GM23248 (cell line): ENCODE measurements at regions not wholly inside any gene's neighbourhood (a gene's known extent, or its start where the extent isn't known, plus 50 kb on each side); places are given as distances from the start of the nearest gene placed in this dataset.
A peak's percentile ranks its signal among the peaks of the same experiment; 100 is the strongest.

ENCODE experiments used
- DNase-seq: peaks from one replicate; pipeline ENCODE4 v3.0.0-alpha.2; 2015
- H2AFZ ChIP-seq: fragments of 200-600 bp; sonication (generic); 2 replicates; pipeline ENCODE4 v1.6.1; 2016; ENCODE audit warnings: antibody characterized with exemption
- H3F3A ChIP-seq: fragments of 200-600 bp; sonication (generic); 2 replicates; pipeline ENCODE4 v1.6.1; 2016; ENCODE audit warnings: mild to moderate bottlenecking, antibody characterized with exemption, mixed run types; ENCODE audit not compliant: insufficient read depth
- H3K27ac ChIP-seq: fragments of 200-600 bp; sonication (generic); 2 replicates; pipeline ENCODE4 v1.5.1; 2016; ENCODE audit warnings: mild to moderate bottlenecking
- H3K27me3 ChIP-seq: fragments of 200-600 bp; sonication (generic); replicated peaks from 2 replicates; pipeline ENCODE4 v1.6.1; 2016; ENCODE audit warnings: mild to moderate bottlenecking; ENCODE audit not compliant: insufficient read depth
- H3K36me3 ChIP-seq: fragments of 200-600 bp; sonication (generic); 2 replicates; pipeline ENCODE4 v1.6.1; 2016; ENCODE audit warnings: low read depth, mild to moderate bottlenecking
- H3K4me1 ChIP-seq: fragments of 200-600 bp; sonication (generic); 2 replicates; pipeline ENCODE4 v1.6.1; 2016; ENCODE audit warnings: mild to moderate bottlenecking; ENCODE audit not compliant: insufficient read depth
- H3K4me2 ChIP-seq: fragments of 200-600 bp; sonication (generic); one replicate; pipeline ENCODE4 v1.6.1; 2016; ENCODE audit warnings: mild to moderate bottlenecking; ENCODE audit not compliant: unreplicated experiment
- H3K4me3 ChIP-seq: fragments of 200-600 bp; sonication (generic); 2 replicates; pipeline ENCODE4 v1.5.1; 2016; ENCODE audit warnings: mild to moderate bottlenecking
- H3K79me2 ChIP-seq: fragments of 200-600 bp; sonication (generic); 2 replicates; pipeline ENCODE4 v1.6.1; 2016; ENCODE audit warnings: mild to moderate bottlenecking; ENCODE audit not compliant: insufficient read depth
- H3K9ac ChIP-seq: fragments of 200-600 bp; sonication (generic); 2 replicates; pipeline ENCODE4 v1.6.1; 2016; ENCODE audit warnings: mild to moderate bottlenecking
- H3K9me2 ChIP-seq: fragments of 200-600 bp; sonication (generic); 2 replicates; pipeline ENCODE4 v1.6.1; 2016; ENCODE audit warnings: mixed run types, mild to moderate bottlenecking, moderate library complexity; ENCODE audit not compliant: insufficient read depth
- H3K9me3 ChIP-seq: fragments of 200-600 bp; sonication (generic); one replicate; pipeline ENCODE4 v1.6.1; 2017; ENCODE audit warnings: low read depth
- H4K20me1 ChIP-seq: fragments of 200-600 bp; sonication (generic); 2 replicates; pipeline ENCODE4 v1.6.0; 2016; ENCODE audit not compliant: insufficient read depth
- EZH2 ChIP-seq: fragments of 200-600 bp; sonication (generic); IDR thresholded peaks from 2 replicates; pipeline ENCODE4 v1.6.1; 2018; ENCODE audit warnings: antibody characterized with exemption, mild to moderate bottlenecking; ENCODE audit not compliant: insufficient read depth, poor library complexity, severe bottlenecking
- EZH2phosphoT487 ChIP-seq: fragments of 200-600 bp; sonication (generic); IDR thresholded peaks from 2 replicates; pipeline ENCODE4 v1.6.1; 2018; ENCODE audit warnings: antibody characterized with exemption, moderate library complexity, mild to moderate bottlenecking, low read depth; ENCODE audit not compliant: insufficient read depth
- WGBS, 2 experiments: methylation state at CpG; one replicate each; pipeline ENCODE4 v1.1.6; 2015 to 2017; ENCODE audit warnings: low lambda C conversion rate in 2 of 2, low coverage in 1 of 2; ENCODE audit errors: missing lambda C conversion rate in 2 of 2; 5-methylcytosine and 5-hydroxymethylcytosine counted together
- in situ Hi-C: fragments of 300-500 bp; cut with MboI; formaldehyde crosslinking; loops from 2 replicates; pipeline ENCODE4 v1.15.0; 2020

DNA sequence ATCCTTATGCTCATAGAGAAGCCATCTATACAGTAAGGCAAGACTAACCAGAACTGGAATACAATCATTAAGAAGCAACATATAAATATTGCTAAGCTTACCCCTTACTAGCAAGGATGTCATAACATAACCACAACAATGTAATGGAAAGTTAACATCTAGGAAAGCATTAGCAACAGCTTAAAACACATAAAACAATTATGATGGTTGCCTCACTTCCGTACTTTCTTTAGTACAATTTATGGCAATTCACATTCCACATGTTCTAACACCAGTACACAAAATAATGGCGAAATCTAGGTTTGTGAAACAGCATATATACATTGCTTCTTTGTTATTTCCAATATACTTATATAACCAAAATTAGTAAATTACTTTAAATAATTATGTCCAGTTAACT is 195.0 kb downstream of the AHR start:
- H3K27ac ChIP-seq, result no peak overlapping the region
- peak; percentile 17 for DNase-seq
- H3K36me3 ChIP-seq, result no peaks in the 10 kb centered on the region
- H3K27me3 ChIP-seq, result no peaks in the 10 kb centered on the region
- no peak overlapping the region for H2AFZ ChIP-seq
- H3K4me2 ChIP-seq, result no peak overlapping the region
- H3K9me2 ChIP-seq, result no peaks in the 10 kb centered on the region
- no peak overlapping the region for H3K4me3 ChIP-seq
- TF ChIP-seq EZH2phosphoT487, result no peak
- no peak for TF ChIP-seq EZH2
- H4K20me1 ChIP-seq, result no peaks in the 10 kb centered on the region
- H3K9ac ChIP-seq, result no peak overlapping the region
- no peaks in the 10 kb centered on the region for H3F3A ChIP-seq
- peaks cover 13% of the 10 kb centered on the region for H3K4me1 ChIP-seq
- in situ Hi-C loops, result no loop called here
- 80 to 87% methylated on average over 2 of the region's 2 CpGs for WGBS, 2 experiments
- no peaks in the 10 kb centered on the region for H3K79me2 ChIP-seq
- H3K9me3 ChIP-seq, result no peaks in the 10 kb centered on the region

- no peaks in the 10 kb centered on the region for H4K20me1 ChIP-seq
- WGBS, 2 experiments, result 94 to 100% methylated on average over 2 of the region's 2 CpGs
- H2AFZ ChIP-seq, result no peak overlapping the region
- no peak overlapping the region for H3K9ac ChIP-seq
- no peaks in the 10 kb centered on the region for H3K27me3 ChIP-seq
- H3K4me1 ChIP-seq, result peaks cover 17% of the 10 kb centered on the region
- DNase-seq, result no peak
- H3K9me3 ChIP-seq, result no peaks in the 10 kb centered on the region
- no peak overlapping the region for H3K27ac ChIP-seq
- H3K79me2 ChIP-seq, result no peaks in the 10 kb centered on the region
- TF ChIP-seq EZH2phosphoT487 (no peak), EZH2 (no peak)
- H3F3A ChIP-seq, result peaks cover 4% of the 10 kb centered on the region
- H3K36me3 ChIP-seq, result no peaks in the 10 kb centered on the region
- H3K4me3 ChIP-seq, result no peak overlapping the region
- in situ Hi-C loops, result no loop called here
- no peaks in the 10 kb centered on the region for H3K9me2 ChIP-seq
- no peak overlapping the region for H3K4me2 ChIP-seq
Measured at GRCh38 chr7:17495655-17496394, 197.4 kb downstream of the AHR start.

GRCh38 chr7:17497136-17497535 is 198.7 kb downstream of the AHR start:
- no peaks in the 10 kb centered on the region for H3K27me3 ChIP-seq
- in situ Hi-C loops, result no loop called here
- H3K9me3 ChIP-seq, result no peaks in the 10 kb centered on the region
- peak; percentile 59 for DNase-seq
- no peak overlapping the region for H3K4me3 ChIP-seq
- H2AFZ ChIP-seq, result 0 out of 2 replicates have a peak overlapping the region, but pooled peaks have one; percentile 38
- H3F3A ChIP-seq, result peaks cover 18% of the 10 kb centered on the region
- no peaks in the 10 kb centered on the region for H4K20me1 ChIP-seq
- no peak overlapping the region for H3K9ac ChIP-seq
- H3K9me2 ChIP-seq, result no peaks in the 10 kb centered on the region
- H3K4me2 ChIP-seq, result no peak overlapping the region
- no peak for TF ChIP-seq EZH2phosphoT487
- no peak for TF ChIP-seq EZH2
- no peaks in the 10 kb centered on the region for H3K79me2 ChIP-seq
- H3K36me3 ChIP-seq, result no peaks in the 10 kb centered on the region
- peaks cover 30% of the 10 kb centered on the region for H3K4me1 ChIP-seq
- WGBS, 2 experiments, result 39% methylated on average over 1 of the region's 1 CpG
- no peak overlapping the region for H3K27ac ChIP-seq

GRCh38 chr7:17497549-17498167 is 199.2 kb downstream of the AHR start:
- H3K36me3 ChIP-seq, result no peaks in the 10 kb centered on the region
- no peaks in the 10 kb centered on the region for H3K79me2 ChIP-seq
- no peak for DNase-seq
- no peaks in the 10 kb centered on the region for H3K9me2 ChIP-seq
- H3K4me3 ChIP-seq, result no peak overlapping the region
- peaks cover 35% of the 10 kb centered on the region for H3K4me1 ChIP-seq
- no peaks in the 10 kb centered on the region for H4K20me1 ChIP-seq
- H3K9ac ChIP-seq, result no peak overlapping the region
- no peaks in the 10 kb centered on the region for H3K27me3 ChIP-seq
- no peaks in the 10 kb centered on the region for H3K9me3 ChIP-seq
- H3F3A ChIP-seq, result peaks cover 23% of the 10 kb centered on the region
- H3K27ac ChIP-seq, result no peak overlapping the region
- no peak for TF ChIP-seq EZH2phosphoT487
- TF ChIP-seq EZH2, result no peak
- 43 to 45% methylated on average over 5 of the region's 5 CpGs for WGBS, 2 experiments
- H2AFZ ChIP-seq, result 0 out of 2 replicates have a peak overlapping the region, but pooled peaks have one; percentile 38
- no peak overlapping the region for H3K4me2 ChIP-seq
- in situ Hi-C loops, result no loop called here
